ENCODE measurements at regions not wholly inside any gene's neighbourhood (a gene's known extent, or its start where the extent isn't known, plus 50 kb on each side); places are given as distances from the start of the nearest gene placed in this dataset.

DNA sequence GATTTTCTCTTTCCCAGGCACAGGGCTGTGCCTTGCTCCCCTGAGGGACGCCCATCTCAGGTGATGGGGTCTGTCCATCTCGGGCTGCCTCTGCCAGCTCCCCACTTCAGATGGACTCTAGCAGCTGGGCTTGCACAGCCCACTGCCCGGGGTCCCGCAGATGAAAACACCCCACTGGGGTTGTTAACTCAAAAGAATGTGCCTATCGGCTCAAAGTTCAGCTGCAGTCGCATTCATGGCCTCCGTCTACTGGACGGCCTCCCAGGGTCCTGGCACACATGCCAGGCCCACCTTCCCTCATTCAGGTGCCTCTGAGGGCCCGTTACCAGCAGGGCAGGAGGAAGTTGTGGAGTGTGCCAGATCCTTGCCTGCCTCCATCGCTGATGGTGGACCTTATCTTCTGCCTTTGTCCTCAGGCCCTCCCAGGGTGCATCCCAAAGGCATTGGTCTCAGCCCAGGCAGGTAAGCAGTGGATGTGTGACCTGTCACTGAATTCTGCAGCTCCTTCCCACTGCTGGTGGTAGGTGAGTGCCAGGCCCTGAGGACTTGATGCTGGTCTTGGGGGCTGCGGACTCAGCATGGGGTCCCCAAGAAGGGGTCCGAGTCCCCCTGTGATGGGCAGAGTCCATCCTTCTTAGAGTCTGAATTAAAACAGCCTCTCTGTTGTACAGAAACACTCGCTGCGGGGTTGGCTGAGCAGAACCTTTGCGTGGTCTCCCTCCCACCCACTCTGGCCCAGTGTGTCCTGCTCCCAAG is 324.6 kb upstream of the DIO3 start:
- TF ChIP-seq, protein P1, sequence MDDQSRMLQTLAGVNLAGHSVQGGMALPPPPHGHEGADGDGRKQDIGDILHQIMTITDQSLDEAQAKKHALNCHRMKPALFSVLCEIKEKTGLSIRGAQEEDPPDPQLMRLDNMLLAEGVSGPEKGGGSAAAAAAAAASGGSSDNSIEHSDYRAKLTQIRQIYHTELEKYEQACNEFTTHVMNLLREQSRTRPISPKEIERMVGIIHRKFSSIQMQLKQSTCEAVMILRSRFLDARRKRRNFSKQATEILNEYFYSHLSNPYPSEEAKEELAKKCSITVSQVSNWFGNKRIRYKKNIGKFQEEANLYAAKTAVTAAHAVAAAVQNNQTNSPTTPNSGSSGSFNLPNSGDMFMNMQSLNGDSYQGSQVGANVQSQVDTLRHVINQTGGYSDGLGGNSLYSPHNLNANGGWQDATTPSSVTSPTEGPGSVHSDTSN (IDR thresholded peaks at IDR 0.05), result no peak
- TF ChIP-seq, protein P2, sequence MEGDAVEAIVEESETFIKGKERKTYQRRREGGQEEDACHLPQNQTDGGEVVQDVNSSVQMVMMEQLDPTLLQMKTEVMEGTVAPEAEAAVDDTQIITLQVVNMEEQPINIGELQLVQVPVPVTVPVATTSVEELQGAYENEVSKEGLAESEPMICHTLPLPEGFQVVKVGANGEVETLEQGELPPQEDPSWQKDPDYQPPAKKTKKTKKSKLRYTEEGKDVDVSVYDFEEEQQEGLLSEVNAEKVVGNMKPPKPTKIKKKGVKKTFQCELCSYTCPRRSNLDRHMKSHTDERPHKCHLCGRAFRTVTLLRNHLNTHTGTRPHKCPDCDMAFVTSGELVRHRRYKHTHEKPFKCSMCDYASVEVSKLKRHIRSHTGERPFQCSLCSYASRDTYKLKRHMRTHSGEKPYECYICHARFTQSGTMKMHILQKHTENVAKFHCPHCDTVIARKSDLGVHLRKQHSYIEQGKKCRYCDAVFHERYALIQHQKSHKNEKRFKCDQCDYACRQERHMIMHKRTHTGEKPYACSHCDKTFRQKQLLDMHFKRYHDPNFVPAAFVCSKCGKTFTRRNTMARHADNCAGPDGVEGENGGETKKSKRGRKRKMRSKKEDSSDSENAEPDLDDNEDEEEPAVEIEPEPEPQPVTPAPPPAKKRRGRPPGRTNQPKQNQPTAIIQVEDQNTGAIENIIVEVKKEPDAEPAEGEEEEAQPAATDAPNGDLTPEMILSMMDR (IDR thresholded peaks at IDR 0.05), result no peak
- TF ChIP-seq CHD2 (IDR thresholded peaks at IDR 0.05; ENCODE audit: low read length, partially characterized antibody) (no peak), GATA2 (CRISPR knock-in tag; IDR thresholded peaks at IDR 0.05) (no peak), EP300 (IDR thresholded peaks at IDR 0.05; ENCODE audit: borderline replicate concordance in 1 of 2, low read depth in 1 of 2, low read length in 1 of 2) (no peak), YY1 (IDR thresholded peaks at IDR 0.05; ENCODE audit: low read depth) (no peak), RAD21 (IDR thresholded peaks at IDR 0.05; ENCODE audit: low read length) (no peak), GABPA (IDR thresholded peaks at IDR 0.05; ENCODE audit: low read depth) (no peak), NFIC (IDR thresholded peaks at IDR 0.05; ENCODE audit: borderline replicate concordance) (no peak), POLR2AphosphoS5 (IDR thresholded peaks at IDR 0.05; ENCODE audit: low read depth, low read length) (no peak), FOXM1 (IDR thresholded peaks at IDR 0.05; ENCODE audit: low read depth) (no peak), RFX5 (IDR thresholded peaks at IDR 0.05; ENCODE audit: low read length) (no peak)
- TF ChIP-seq, protein P3, sequence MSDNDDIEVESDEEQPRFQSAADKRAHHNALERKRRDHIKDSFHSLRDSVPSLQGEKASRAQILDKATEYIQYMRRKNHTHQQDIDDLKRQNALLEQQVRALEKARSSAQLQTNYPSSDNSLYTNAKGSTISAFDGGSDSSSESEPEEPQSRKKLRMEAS (IDR thresholded peaks at IDR 0.05; ENCODE audit: low read depth), result no peak
- TF ChIP-seq, protein P4, sequence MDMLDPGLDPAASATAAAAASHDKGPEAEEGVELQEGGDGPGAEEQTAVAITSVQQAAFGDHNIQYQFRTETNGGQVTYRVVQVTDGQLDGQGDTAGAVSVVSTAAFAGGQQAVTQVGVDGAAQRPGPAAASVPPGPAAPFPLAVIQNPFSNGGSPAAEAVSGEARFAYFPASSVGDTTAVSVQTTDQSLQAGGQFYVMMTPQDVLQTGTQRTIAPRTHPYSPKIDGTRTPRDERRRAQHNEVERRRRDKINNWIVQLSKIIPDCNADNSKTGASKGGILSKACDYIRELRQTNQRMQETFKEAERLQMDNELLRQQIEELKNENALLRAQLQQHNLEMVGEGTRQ (IDR thresholded peaks at IDR 0.05; ENCODE audit: borderline replicate concordance, low read depth, low read length), result no peak

Measured in SK-N-SH (cell line).